IMR-90 (cell line): ENCODE measurements at regions not wholly inside any gene's neighbourhood (a gene's known extent, or its start where the extent isn't known, plus 50 kb on each side); places are given as distances from the start of the nearest gene placed in this dataset.

Source experiments
- CEBPB ChIP-seq: IDR thresholded peaks from 2 replicates; pipeline ENCODE4 v1.6.1; 2012; ENCODE audit warnings: low read depth, low read length, improper control_type of control experiment
- MAZ ChIP-seq: IDR thresholded peaks from 2 replicates; pipeline ENCODE4 v1.6.1; 2012; ENCODE audit warnings: low read depth, mild to moderate bottlenecking, low read length, improper control_type of control experiment, moderate library complexity, borderline replicate concordance
- MXI1 ChIP-seq: IDR thresholded peaks from 2 replicates; pipeline ENCODE4 v1.6.1; 2012; ENCODE audit warnings: low read depth, mild to moderate bottlenecking, low read length, moderate library complexity, borderline replicate concordance
- NFE2L2 ChIP-seq: fragments of 150-350 bp; IDR thresholded peaks from 2 replicates; pipeline ENCODE4 v1.6.1; 2016; ENCODE audit warnings: low read depth, mild to moderate bottlenecking, low read length
- POLR2A ChIP-seq: IDR thresholded peaks from 2 replicates; pipeline ENCODE4 v1.6.1; 2012; ENCODE audit warnings: mild to moderate bottlenecking, low read depth, low read length
- RCOR1 ChIP-seq: IDR thresholded peaks from 2 replicates; pipeline ENCODE4 v1.6.1; 2012; ENCODE audit warnings: mild to moderate bottlenecking, low read length, improper control_type of control experiment; ENCODE audit not compliant: insufficient replicate concordance
- TF ChIP-seq, protein P1 (sequence below): conservative IDR thresholded peaks from 2 replicates; pipeline ENCODE4 v1.5.1; 2012; ENCODE audit warnings: mild to moderate bottlenecking, low read depth, low read length, improper control_type of control experiment

GRCh38 chr5:167798448-167798847, 493.0 kb upstream of the WWC1 start:
- TF ChIP-seq, protein P1, sequence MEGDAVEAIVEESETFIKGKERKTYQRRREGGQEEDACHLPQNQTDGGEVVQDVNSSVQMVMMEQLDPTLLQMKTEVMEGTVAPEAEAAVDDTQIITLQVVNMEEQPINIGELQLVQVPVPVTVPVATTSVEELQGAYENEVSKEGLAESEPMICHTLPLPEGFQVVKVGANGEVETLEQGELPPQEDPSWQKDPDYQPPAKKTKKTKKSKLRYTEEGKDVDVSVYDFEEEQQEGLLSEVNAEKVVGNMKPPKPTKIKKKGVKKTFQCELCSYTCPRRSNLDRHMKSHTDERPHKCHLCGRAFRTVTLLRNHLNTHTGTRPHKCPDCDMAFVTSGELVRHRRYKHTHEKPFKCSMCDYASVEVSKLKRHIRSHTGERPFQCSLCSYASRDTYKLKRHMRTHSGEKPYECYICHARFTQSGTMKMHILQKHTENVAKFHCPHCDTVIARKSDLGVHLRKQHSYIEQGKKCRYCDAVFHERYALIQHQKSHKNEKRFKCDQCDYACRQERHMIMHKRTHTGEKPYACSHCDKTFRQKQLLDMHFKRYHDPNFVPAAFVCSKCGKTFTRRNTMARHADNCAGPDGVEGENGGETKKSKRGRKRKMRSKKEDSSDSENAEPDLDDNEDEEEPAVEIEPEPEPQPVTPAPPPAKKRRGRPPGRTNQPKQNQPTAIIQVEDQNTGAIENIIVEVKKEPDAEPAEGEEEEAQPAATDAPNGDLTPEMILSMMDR: no peak
- TF ChIP-seq RCOR1 (no peak), CEBPB (no peak), NFE2L2 (no peak), MAZ (no peak), MXI1 (no peak), POLR2A (no peak)
